Small intestine (tissue), 7 donors: ENCODE measurements at regions not wholly inside any gene's neighbourhood (a gene's known extent, or its start where the extent isn't known, plus 50 kb on each side); places are given as distances from the start of the nearest gene placed in this dataset.
"Not testable (repeated sequence)": the region's sequence is repeated elsewhere in the genome, so short reads cannot be mapped to it uniquely, and the experiment has no call there.

ENCODE experiments used
- DNase-seq, 2 donors: peaks; one replicate each; pipeline versions ENCODE4 v3.0.0 to v3.0.0-alpha.2; 2013
- FAIRE-seq: peaks from 2 replicates; lab custom pipeline; 2012; peaks lifted over from hg19 to GRCh38; lab: Jason Lieb, UNC
- H3K27ac ChIP-seq, 3 donors: one replicate each; pipeline ENCODE4 v1.5.1; 2013; ENCODE audit warnings: low read length in 2 of 3, mild to moderate bottlenecking in 2 of 3, control low read depth in 1 of 3, inconsistent platforms in 1 of 3, low read depth in 1 of 3, moderate library complexity in 1 of 3
- H3K27me3 ChIP-seq, 3 donors: one replicate each; pipeline ENCODE4 v1.6.1; 2013; ENCODE audit warnings: low read length in 3 of 3, inconsistent platforms in 1 of 3; ENCODE audit not compliant: control insufficient read depth in 3 of 3, insufficient read depth in 3 of 3
- H3K36me3 ChIP-seq, 3 donors: one replicate each; pipeline ENCODE4 v1.6.1; 2013; ENCODE audit warnings: low read length in 3 of 3, inconsistent platforms in 1 of 3, low read depth in 1 of 3, mild to moderate bottlenecking in 1 of 3, moderate library complexity in 1 of 3; ENCODE audit not compliant: control insufficient read depth in 3 of 3, insufficient read depth in 2 of 3
- H3K4me1 ChIP-seq, 3 donors: one replicate each; pipeline ENCODE4 v1.6.1; 2013; ENCODE audit warnings: low read length in 2 of 3, inconsistent platforms in 1 of 3, low read depth in 1 of 3, mild to moderate bottlenecking in 1 of 3, moderate library complexity in 1 of 3; ENCODE audit not compliant: control insufficient read depth in 3 of 3, insufficient read depth in 2 of 3
- H3K4me3 ChIP-seq, 3 donors: one replicate each; pipeline ENCODE4 v1.5.1; 2013; ENCODE audit warnings: low read length in 3 of 3, control low read depth in 1 of 3, inconsistent platforms in 1 of 3, low read depth in 1 of 3, mild to moderate bottlenecking in 1 of 3, moderate library complexity in 1 of 3
- H3K9me3 ChIP-seq, 2 donors: one replicate each; pipeline ENCODE4 v1.6.1; 2013; ENCODE audit warnings: low read depth in 1 of 2, low read length in 1 of 2; ENCODE audit not compliant: control insufficient read depth in 2 of 2, insufficient read depth in 1 of 2
- WGBS, 3 donors: extraction: QIAGEN DNeasy Blood & Tissue Kit; methylation state at CpG; one replicate each; pipeline ENCODE4 v1.1.7; 2013; 5-methylcytosine and 5-hydroxymethylcytosine counted together
- donor health status: healthy with polysubstance abuse.
- donor health status: control.
- donor health status: control.
- donor health status: Bipolar disorder and iron deficiency.
- donor health status: healthy.

- H3K27ac ChIP-seq = no peak overlapping the region
- H3K4me1 ChIP-seq = no peaks in the 10 kb centered on the region
- DNase-seq (no peak), FAIRE-seq (no peak)
- WGBS, 3 donors = 18 to 36% (median 20%) methylated on average over 2 of the region's 2 CpGs
- no peaks in the 10 kb centered on the region for H3K36me3 ChIP-seq
- no peaks in the 10 kb centered on the region for H3K27me3 ChIP-seq
- H3K9me3 ChIP-seq = no peaks in the 10 kb centered on the region
- no peak overlapping the region for H3K4me3 ChIP-seq
Observed at GRCh38 chr10:84948644-84949043, 620.3 kb downstream of the CCSER2 start.

GRCh38 chr10:84951616-84952015 is 623.2 kb downstream of the CCSER2 start:
- H3K27me3 ChIP-seq = no peaks in the 10 kb centered on the region
- no peak for FAIRE-seq
- WGBS, 3 donors = 58 to 73% (median 65%) methylated on average over 2 of the region's 2 CpGs
- no peaks in the 10 kb centered on the region for H3K9me3 ChIP-seq
- DNase-seq = no peak
- no peak overlapping the region for H3K4me3 ChIP-seq
- H3K27ac ChIP-seq = no peak overlapping the region
- no peaks in the 10 kb centered on the region for H3K4me1 ChIP-seq
- no peaks in the 10 kb centered on the region for H3K36me3 ChIP-seq

- Histone ChIP-seq H3K27me3 (no peaks in the 10 kb centered on the region), H3K27ac (no peak overlapping the region), H3K4me3 (no peak overlapping the region), H3K9me3 (no peaks in the 10 kb centered on the region), H3K36me3 (no peaks in the 10 kb centered on the region), H3K4me1 (no peaks in the 10 kb centered on the region)
- DNase-seq = no peak
- no peak for FAIRE-seq
Observed at GRCh38 chr10:84957427-84957826, 629.0 kb downstream of the CCSER2 start.

- DNase-seq = no peak
- Histone ChIP-seq H3K9me3 (no peaks in the 10 kb centered on the region), H3K4me3 (no peak overlapping the region), H3K27ac (no peak overlapping the region), H3K4me1 (no peaks in the 10 kb centered on the region), H3K27me3 (no peaks in the 10 kb centered on the region), H3K36me3 (no peaks in the 10 kb centered on the region)
- FAIRE-seq = no peak
- 75 to 93% (median 80%) methylated on average over 1 of the region's 1 CpG for WGBS, 3 donors
Observed at GRCh38 chr10:84965468-84965867, 637.1 kb downstream of the CCSER2 start.

GRCh38 chr10:84966708-84967441 is 638.5 kb downstream of the CCSER2 start:
- H3K27ac ChIP-seq = no peak overlapping the region
- peaks cover 0 to 1% of the 10 kb centered on the region in 2 donors for H3K9me3 ChIP-seq
- FAIRE-seq (no peak), DNase-seq (no peak)
- no peaks in the 10 kb centered on the region for H3K4me1 ChIP-seq
- H3K27me3 ChIP-seq = no peaks in the 10 kb centered on the region
- no peak overlapping the region for H3K4me3 ChIP-seq
- WGBS, 3 donors = 54 to 69% (median 61%) methylated on average over 6 of the region's 6 CpGs
- no peaks in the 10 kb centered on the region for H3K36me3 ChIP-seq

GRCh38 chr10:84969297-84969696 is 640.9 kb downstream of the CCSER2 start:
- not testable (repeated sequence) for H3K27ac ChIP-seq, H3K36me3 ChIP-seq, FAIRE-seq, H3K4me1 ChIP-seq, DNase-seq, H3K4me3 ChIP-seq, H3K9me3 ChIP-seq, H3K27me3 ChIP-seq
- WGBS, 3 donors = 12 to 48% (median 15%) methylated on average over 2 of the region's 2 CpGs

- no peak for FAIRE-seq
- H3K4me1 ChIP-seq = peaks cover 0 to 3% (median 0%) of the 10 kb centered on the region in 3 donors
- H3K27me3 ChIP-seq = no peaks in the 10 kb centered on the region
- no peak overlapping the region for H3K27ac ChIP-seq
- H3K9me3 ChIP-seq = no peaks in the 10 kb centered on the region
- H3K4me3 ChIP-seq = no peak overlapping the region
- DNase-seq = no peak
- no peaks in the 10 kb centered on the region for H3K36me3 ChIP-seq
- WGBS, 3 donors = 60 to 77% (median 68%) methylated on average over 1 of the region's 1 CpG
Observed at GRCh38 chr10:84987039-84987438, 658.6 kb downstream of the CCSER2 start.

- Histone ChIP-seq H3K9me3 (no peaks in the 10 kb centered on the region), H3K27me3 (no peaks in the 10 kb centered on the region), H3K4me1 (peaks cover 0 to 3% (median 0%) of the 10 kb centered on the region in 3 donors), H3K36me3 (no peaks in the 10 kb centered on the region), H3K4me3 (no peak overlapping the region), H3K27ac (no peak overlapping the region)
- FAIRE-seq (no peak), DNase-seq (no peak)
- WGBS, 3 donors = 55 to 70% (median 60%) methylated on average over 2 of the region's 2 CpGs
Observed at GRCh38 chr10:84988011-84988410, 659.6 kb downstream of the CCSER2 start.

GRCh38 chr10:84990713-84991112 is 662.3 kb downstream of the CCSER2 start:
- WGBS, 3 donors = 29 to 40% (median 33%) methylated on average over 9 of the region's 9 CpGs
- Histone ChIP-seq H3K27me3 (no peaks in the 10 kb centered on the region), H3K4me1 (peaks cover 0 to 3% (median 0%) of the 10 kb centered on the region in 3 donors), H3K9me3 (no peaks in the 10 kb centered on the region), H3K36me3 (no peaks in the 10 kb centered on the region), H3K27ac (no peak overlapping the region), H3K4me3 (no peak overlapping the region)
- DNase-seq = no peak
- FAIRE-seq = no peak
